HFFc6 (cell line): ENCODE measurements at regions not wholly inside any gene's neighbourhood (a gene's known extent, or its start where the extent isn't known, plus 50 kb on each side); places are given as distances from the start of the nearest gene placed in this dataset.

Experiments used
- DNase-seq: peaks from one replicate; pipeline ENCODE4 v3.0.0-alpha.2; 2018
- H3K27ac Mint-ChIP-seq: 2 replicates; pipeline ENCODE4 v1.8.0; 2020; ENCODE audit warnings: mild to moderate bottlenecking, mixed read lengths
- H3K27me3 Mint-ChIP-seq: 2 replicates; pipeline ENCODE4 v1.8.0; 2021; ENCODE audit warnings: mild to moderate bottlenecking, moderate library complexity, mixed read lengths; ENCODE audit not compliant: insufficient read depth
- H3K36me3 Mint-ChIP-seq: 2 replicates; pipeline ENCODE4 v1.8.0; 2021; ENCODE audit warnings: low read depth, mixed read lengths
- H3K4me1 Mint-ChIP-seq: 2 replicates; pipeline ENCODE4 v1.8.0; 2020; ENCODE audit warnings: low read depth, mixed read lengths
- H3K4me3 Mint-ChIP-seq: 2 replicates; pipeline ENCODE4 v1.8.0; 2020; ENCODE audit warnings: mild to moderate bottlenecking, moderate library complexity, mixed read lengths
- H3K9me3 Mint-ChIP-seq: 2 replicates; pipeline ENCODE4 v1.8.0; 2020; ENCODE audit warnings: mild to moderate bottlenecking, mixed read lengths
- CTCF ChIP-seq: fragments of 200-600 bp; sonication (generic); IDR thresholded peaks from 2 replicates; pipeline ENCODE4 v1.5.0; 2021; ENCODE audit warnings: antibody characterized with exemption, mild to moderate bottlenecking

- no peak overlapping the region for H3K27ac Mint-ChIP-seq
- no peak for DNase-seq
- H3K36me3 Mint-ChIP-seq: no peaks in the 10 kb centered on the region
- TF ChIP-seq CTCF: no peak
- H3K4me3 Mint-ChIP-seq: no peak overlapping the region
- H3K9me3 Mint-ChIP-seq: no peaks in the 10 kb centered on the region
- H3K27me3 Mint-ChIP-seq: no peaks in the 10 kb centered on the region; the same call in 1 of the 2 replicates
- H3K4me1 Mint-ChIP-seq: no peaks in the 10 kb centered on the region
Observed at GRCh38 chr20:10951904-10952303, 278.1 kb upstream of the JAG1 start.

GRCh38 chr20:10953437-10953836 is 279.6 kb upstream of the JAG1 start:
- no peak for DNase-seq
- TF ChIP-seq CTCF: no peak
- H3K4me1 Mint-ChIP-seq: no peaks in the 10 kb centered on the region
- H3K4me3 Mint-ChIP-seq: no peak overlapping the region
- H3K36me3 Mint-ChIP-seq: no peaks in the 10 kb centered on the region
- H3K9me3 Mint-ChIP-seq: no peaks in the 10 kb centered on the region
- H3K27ac Mint-ChIP-seq: no peak overlapping the region
- no peaks in the 10 kb centered on the region for H3K27me3 Mint-ChIP-seq

GRCh38 chr20:10954137-10954840 is 280.5 kb upstream of the JAG1 start:
- Mint-ChIP-seq H3K9me3 (no peaks in the 10 kb centered on the region), H3K27ac (no peak overlapping the region), H3K4me3 (no peak overlapping the region), H3K4me1 (no peaks in the 10 kb centered on the region), H3K36me3 (no peaks in the 10 kb centered on the region), H3K27me3 (no peaks in the 10 kb centered on the region)
- no peak for DNase-seq
- TF ChIP-seq CTCF: no peak

GRCh38 chr20:10954908-10955580 is 281.2 kb upstream of the JAG1 start:
- Mint-ChIP-seq H3K4me1 (no peaks in the 10 kb centered on the region), H3K9me3 (no peaks in the 10 kb centered on the region), H3K36me3 (no peaks in the 10 kb centered on the region), H3K27ac (no peak overlapping the region), H3K27me3 (no peaks in the 10 kb centered on the region), H3K4me3 (no peak overlapping the region)
- no peak for TF ChIP-seq CTCF
- no peak for DNase-seq

- Mint-ChIP-seq H3K27me3 (no peaks in the 10 kb centered on the region), H3K9me3 (no peaks in the 10 kb centered on the region), H3K36me3 (no peaks in the 10 kb centered on the region), H3K27ac (no peak overlapping the region), H3K4me1 (no peaks in the 10 kb centered on the region), H3K4me3 (no peak overlapping the region)
- TF ChIP-seq CTCF: no peak
- DNase-seq: no peak
Observed at GRCh38 chr20:10958279-10958678, 284.5 kb upstream of the JAG1 start.
